ENCODE measurements at regions not wholly inside any gene's neighbourhood (a gene's known extent, or its start where the extent isn't known, plus 50 kb on each side); places are given as distances from the start of the nearest gene placed in this dataset.

- TF ChIP-seq CTCF (IDR thresholded peaks at IDR 0.05) (no peak), POLR2A (IDR thresholded peaks at IDR 0.05) (no peak)
Measured at GRCh38 chr16:86101137-86101896, 202.4 kb downstream of the IRF8 start.
